HEK293 (cell line): ENCODE measurements at regions not wholly inside any gene's neighbourhood (a gene's known extent, or its start where the extent isn't known, plus 50 kb on each side); places are given as distances from the start of the nearest gene placed in this dataset.

Source experiments
- CTCF ChIA-PET: fragments of 350-600 bp; formaldehyde crosslinking; extraction: SDS; loops from one replicate; lab custom pipeline; 2021; ENCODE audit warnings: antibody characterized with exemption; lab: Yijun Ruan, JAX
- POLR2A ChIA-PET: fragments of 300-600 bp; formaldehyde crosslinking; extraction: SDS; loops from one replicate; lab custom pipeline; 2020; ENCODE audit warnings: antibody characterized with exemption, inconsistent platforms; lab: Yijun Ruan, JAX
- H3K27ac ChIP-seq: fragments of 200-500 bp; sonication (Bioruptor generic); 2 replicates; pipeline ENCODE4 v1.5.1; 2014; ENCODE audit warnings: low read depth, low read length, control low read depth, inconsistent platforms; ENCODE audit errors: extremely low read depth
- H3K36me3 ChIP-seq, 2 experiments: fragments of 200-500 bp in 1 of 2; sonication (Bioruptor generic) in 1 of 2; 1 replicate in 1 of 2; 2 replicates in 1 of 2; pipeline ENCODE4 v1.5.1; 2014 to 2017; ENCODE audit warnings: inconsistent platforms in 2 of 2, low read length in 2 of 2; ENCODE audit not compliant: control insufficient read depth in 2 of 2, insufficient read depth in 1 of 2
- H3K4me1 ChIP-seq: fragments of 200-500 bp; sonication (Bioruptor generic); 2 replicates; pipeline ENCODE4 v1.5.1; 2014; ENCODE audit warnings: mild to moderate bottlenecking, low read length, inconsistent platforms; ENCODE audit not compliant: control insufficient read depth, insufficient read depth
- H3K4me3 ChIP-seq: 2 replicates; pipeline ENCODE4 v1.5.1; 2011; ENCODE audit warnings: low read depth, mild to moderate bottlenecking, control low read depth, low read length, moderate library complexity
- H3K9me3 ChIP-seq: fragments of 200-500 bp; sonication (Bioruptor generic); 2 replicates; pipeline ENCODE4 v1.5.1; 2014; ENCODE audit warnings: low read depth, low read length, inconsistent platforms; ENCODE audit not compliant: control insufficient read depth, insufficient read depth
- BCL11B ChIP-seq: fragments of 450-650 bp; formaldehyde crosslinking; IDR thresholded peaks from 2 replicates; pipeline ENCODE4 v1.5.1; 2016; ENCODE audit warnings: low read depth, missing biosample characterization, missing genetic modification characterization
- GLIS2 ChIP-seq: fragments of 450-650 bp; formaldehyde crosslinking; IDR thresholded peaks from 2 replicates; pipeline ENCODE4 v1.5.1; 2016; ENCODE audit warnings: missing biosample characterization, missing genetic modification characterization
- KLF16 ChIP-seq: fragments of 450-650 bp; formaldehyde crosslinking; IDR thresholded peaks from 2 replicates; pipeline ENCODE4 v1.5.1; 2017; ENCODE audit warnings: missing biosample characterization, missing genetic modification characterization
- MYNN ChIP-seq: fragments of 450-650 bp; formaldehyde crosslinking; IDR thresholded peaks from 2 replicates; pipeline ENCODE4 v1.5.1; 2016; ENCODE audit warnings: missing biosample characterization, missing genetic modification characterization, borderline replicate concordance
- RBAK ChIP-seq: fragments of 450-650 bp; formaldehyde crosslinking; IDR thresholded peaks from 2 replicates; pipeline ENCODE4 v1.5.1; 2016; ENCODE audit warnings: missing biosample characterization, missing genetic modification characterization
- REPIN1 ChIP-seq: fragments of 450-650 bp; formaldehyde crosslinking; IDR thresholded peaks from 2 replicates; pipeline ENCODE4 v1.5.1; 2017; ENCODE audit warnings: missing biosample characterization, missing genetic modification characterization, low read depth
- ZNF148 ChIP-seq: fragments of 450-650 bp; formaldehyde crosslinking; IDR thresholded peaks from 2 replicates; pipeline ENCODE4 v1.5.0; 2017; ENCODE audit warnings: missing biosample characterization, missing genetic modification characterization, borderline replicate concordance
- ZNF157 ChIP-seq: fragments of 450-650 bp; formaldehyde crosslinking; IDR thresholded peaks from 2 replicates; pipeline ENCODE4 v1.5.1; 2016; ENCODE audit warnings: missing biosample characterization, missing genetic modification characterization
- ZNF16 ChIP-seq: fragments of 450-650 bp; formaldehyde crosslinking; IDR thresholded peaks from 2 replicates; pipeline ENCODE4 v1.5.1; 2016; ENCODE audit warnings: low read depth, missing biosample characterization, missing genetic modification characterization
- ZNF169 ChIP-seq: fragments of 450-650 bp; formaldehyde crosslinking; IDR thresholded peaks from 2 replicates; pipeline ENCODE4 v1.5.1; 2016; ENCODE audit warnings: missing biosample characterization, missing genetic modification characterization
- ZNF350 ChIP-seq: fragments of 450-650 bp; formaldehyde crosslinking; IDR thresholded peaks from 2 replicates; pipeline ENCODE4 v1.5.0; 2017; ENCODE audit warnings: missing biosample characterization, mild to moderate bottlenecking, missing genetic modification characterization
- ZNF501 ChIP-seq: fragments of 450-650 bp; formaldehyde crosslinking; IDR thresholded peaks from 2 replicates; pipeline ENCODE4 v1.5.1; 2016; ENCODE audit warnings: missing biosample characterization, missing genetic modification characterization
- ZNF596 ChIP-seq: fragments of 450-650 bp; IDR thresholded peaks from 2 replicates; pipeline ENCODE4 v1.5.0; 2018; ENCODE audit warnings: missing biosample characterization, mild to moderate bottlenecking, missing genetic modification characterization, moderate library complexity
- ZNF626 ChIP-seq: fragments of 450-650 bp; sonication (Bioruptor Pico); formaldehyde crosslinking; IDR thresholded peaks from 2 replicates; pipeline ENCODE4 v1.5.1; 2018; ENCODE audit warnings: missing biosample characterization, missing genetic modification characterization, inconsistent platforms
- ZNF645 ChIP-seq: fragments of 450-650 bp; formaldehyde crosslinking; IDR thresholded peaks from 2 replicates; pipeline ENCODE4; 2016; ENCODE audit warnings: missing biosample characterization, missing genetic modification characterization
- ZNF670 ChIP-seq: fragments of 450-650 bp; formaldehyde crosslinking; IDR thresholded peaks from 2 replicates; pipeline ENCODE4 v1.5.1; 2016; ENCODE audit warnings: missing biosample characterization, missing genetic modification characterization, low read depth
- ZNF777 ChIP-seq: fragments of 450-650 bp; formaldehyde crosslinking; IDR thresholded peaks from 2 replicates; pipeline ENCODE4 v1.5.1; 2017; ENCODE audit warnings: missing biosample characterization, missing genetic modification characterization, borderline replicate concordance
- ZSCAN16 ChIP-seq: fragments of 450-650 bp; formaldehyde crosslinking; IDR thresholded peaks from 2 replicates; pipeline ENCODE4 v1.5.1; 2016; ENCODE audit warnings: missing biosample characterization, missing genetic modification characterization
- TF ChIP-seq, protein P1 (sequence below): fragments of 450-650 bp; formaldehyde crosslinking; IDR thresholded peaks from 2 replicates; pipeline ENCODE4 v1.5.1; 2016; ENCODE audit warnings: missing biosample characterization, missing genetic modification characterization
- TF ChIP-seq, protein P2 (sequence below): fragments of 450-650 bp; formaldehyde crosslinking; IDR thresholded peaks from 2 replicates; pipeline ENCODE4 v1.5.1; 2016; ENCODE audit warnings: missing biosample characterization, missing genetic modification characterization

GRCh38 chr2:48254839-48255238, 59.6 kb upstream of the FOXN2 start (continued):
- TF ChIP-seq, protein P1, sequence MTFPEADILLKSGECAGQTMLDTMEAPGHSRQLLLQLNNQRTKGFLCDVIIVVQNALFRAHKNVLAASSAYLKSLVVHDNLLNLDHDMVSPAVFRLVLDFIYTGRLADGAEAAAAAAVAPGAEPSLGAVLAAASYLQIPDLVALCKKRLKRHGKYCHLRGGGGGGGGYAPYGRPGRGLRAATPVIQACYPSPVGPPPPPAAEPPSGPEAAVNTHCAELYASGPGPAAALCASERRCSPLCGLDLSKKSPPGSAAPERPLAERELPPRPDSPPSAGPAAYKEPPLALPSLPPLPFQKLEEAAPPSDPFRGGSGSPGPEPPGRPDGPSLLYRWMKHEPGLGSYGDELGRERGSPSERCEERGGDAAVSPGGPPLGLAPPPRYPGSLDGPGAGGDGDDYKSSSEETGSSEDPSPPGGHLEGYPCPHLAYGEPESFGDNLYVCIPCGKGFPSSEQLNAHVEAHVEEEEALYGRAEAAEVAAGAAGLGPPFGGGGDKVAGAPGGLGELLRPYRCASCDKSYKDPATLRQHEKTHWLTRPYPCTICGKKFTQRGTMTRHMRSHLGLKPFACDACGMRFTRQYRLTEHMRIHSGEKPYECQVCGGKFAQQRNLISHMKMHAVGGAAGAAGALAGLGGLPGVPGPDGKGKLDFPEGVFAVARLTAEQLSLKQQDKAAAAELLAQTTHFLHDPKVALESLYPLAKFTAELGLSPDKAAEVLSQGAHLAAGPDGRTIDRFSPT (tag by site-specific recombination): no peak
- TF ChIP-seq ZNF350 (tag by site-specific recombination): no peak
- TF ChIP-seq RBAK (tag by site-specific recombination): no peak
- no peak for TF ChIP-seq REPIN1
- TF ChIP-seq ZNF626 (tag by site-specific recombination): no peak
- TF ChIP-seq ZNF16: no peak
- TF ChIP-seq ZNF596 (tag by site-specific recombination): no peak

DNA sequence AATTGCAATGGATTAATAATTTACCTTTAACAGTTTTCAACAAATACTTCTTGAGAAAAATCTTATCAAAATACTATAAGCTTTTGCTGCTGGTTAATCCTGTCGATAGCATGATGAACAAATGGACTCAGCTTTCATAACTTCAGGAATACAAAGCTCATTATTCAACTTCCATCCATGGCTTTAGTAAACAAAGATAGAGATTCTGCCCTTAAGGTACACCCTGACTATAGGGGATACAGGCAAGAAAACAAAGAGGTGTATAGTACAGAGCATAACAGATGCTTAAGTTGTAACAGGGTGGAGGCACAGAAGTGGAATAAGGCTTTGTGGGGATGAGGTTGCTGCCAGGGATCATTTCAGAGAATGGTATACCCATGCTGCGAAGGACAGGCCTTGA, 57.0 kb upstream of the FOXN2 start:
- ChIA-PET POLR2A (no interaction called here), CTCF (interaction anchor here (1.0 kb wide), 1 partner anchor 31 kb away, joined by 4 read pairs; no protein-coding TSS in a partner anchor)
- Histone ChIP-seq H3K27ac (no peak overlapping the region), H3K4me3 (no peak overlapping the region), H3K9me3 (no peaks in the 10 kb centered on the region), H3K4me1 (no peaks in the 10 kb centered on the region), H3K36me3 (no peaks in the 10 kb centered on the region)
- TF ChIP-seq ZNF169 (tag by site-specific recombination) (no peak), MYNN (tag by site-specific recombination) (no peak), KLF16 (tag by site-specific recombination) (no peak), ZSCAN16 (tag by site-specific recombination) (no peak), ZNF777 (tag by site-specific recombination) (no peak), GLIS2 (tag by site-specific recombination) (no peak), ZNF670 (tag by site-specific recombination) (no peak), ZNF148 (tag by site-specific recombination) (no peak), BCL11B (tag by site-specific recombination) (no peak), ZNF501 (tag by site-specific recombination) (no peak), ZNF157 (tag by site-specific recombination) (no peak), ZNF645 (no peak)
- TF ChIP-seq, protein P2, sequence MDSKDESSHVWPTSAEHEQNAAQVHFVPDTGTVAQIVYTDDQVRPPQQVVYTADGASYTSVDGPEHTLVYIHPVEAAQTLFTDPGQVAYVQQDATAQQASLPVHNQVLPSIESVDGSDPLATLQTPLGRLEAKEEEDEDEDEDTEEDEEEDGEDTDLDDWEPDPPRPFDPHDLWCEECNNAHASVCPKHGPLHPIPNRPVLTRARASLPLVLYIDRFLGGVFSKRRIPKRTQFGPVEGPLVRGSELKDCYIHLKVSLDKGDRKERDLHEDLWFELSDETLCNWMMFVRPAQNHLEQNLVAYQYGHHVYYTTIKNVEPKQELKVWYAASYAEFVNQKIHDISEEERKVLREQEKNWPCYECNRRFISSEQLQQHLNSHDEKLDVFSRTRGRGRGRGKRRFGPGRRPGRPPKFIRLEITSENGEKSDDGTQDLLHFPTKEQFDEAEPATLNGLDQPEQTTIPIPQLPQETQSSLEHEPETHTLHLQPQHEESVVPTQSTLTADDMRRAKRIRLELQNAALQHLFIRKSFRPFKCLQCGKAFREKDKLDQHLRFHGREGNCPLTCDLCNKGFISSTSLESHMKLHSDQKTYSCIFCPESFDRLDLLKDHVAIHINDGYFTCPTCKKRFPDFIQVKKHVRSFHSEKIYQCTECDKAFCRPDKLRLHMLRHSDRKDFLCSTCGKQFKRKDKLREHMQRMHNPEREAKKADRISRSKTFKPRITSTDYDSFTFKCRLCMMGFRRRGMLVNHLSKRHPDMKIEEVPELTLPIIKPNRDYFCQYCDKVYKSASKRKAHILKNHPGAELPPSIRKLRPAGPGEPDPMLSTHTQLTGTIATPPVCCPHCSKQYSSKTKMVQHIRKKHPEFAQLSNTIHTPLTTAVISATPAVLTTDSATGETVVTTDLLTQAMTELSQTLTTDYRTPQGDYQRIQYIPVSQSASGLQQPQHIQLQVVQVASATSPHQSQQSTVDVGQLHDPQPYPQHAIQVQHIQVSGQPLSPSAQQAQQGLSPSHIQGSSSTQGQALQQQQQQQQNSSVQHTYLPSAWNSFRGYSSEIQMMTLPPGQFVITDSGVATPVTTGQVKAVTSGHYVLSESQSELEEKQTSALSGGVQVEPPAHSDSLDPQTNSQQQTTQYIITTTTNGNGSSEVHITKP: no peak
